Endothelial cell of umbilical vein (primary cell): ENCODE measurements at regions not wholly inside any gene's neighbourhood (a gene's known extent, or its start where the extent isn't known, plus 50 kb on each side); places are given as distances from the start of the nearest gene placed in this dataset.

Experiments used
- BruUV-seq: library from RNA; stranded (reverse); fragments of 400-500 nt; replicated peaks from 2 replicates; lab custom pipeline; 2021; lab: Mats Ljungman, UMichigan
- CTCF ChIA-PET: fragments of 300-600, 350-600 bp; sonication (Branson Sonifier 250); formaldehyde crosslinking; loops from one replicate; lab custom pipeline; 2021; ENCODE audit warnings: antibody characterized with exemption, inconsistent platforms; lab: Charles Lee
- POLR2A ChIA-PET: fragments of 300-600, 350-600 bp; sonication (Branson Sonifier 250); formaldehyde crosslinking; loops from one replicate; lab custom pipeline; 2021; ENCODE audit warnings: antibody characterized with exemption, inconsistent platforms; lab: Charles Lee
- DNase-seq: peaks from one replicate; pipeline ENCODE4 v3.0.0-alpha.2; 2011; ENCODE audit warnings: low read depth, low spot score
- FAIRE-seq: peaks from 2 replicates; lab custom pipeline; 2011; peaks lifted over from hg19 to GRCh38; lab: Jason Lieb, UNC
- H2AFZ ChIP-seq: 2 replicates; pipeline ENCODE4 v1.6.0; 2012; ENCODE audit warnings: low read depth, low read length, control low read depth, inconsistent platforms
- H3K27ac ChIP-seq: 2 replicates; pipeline ENCODE4 v1.5.1; 2011; ENCODE audit warnings: low read depth, mild to moderate bottlenecking, control low read depth, low read length, moderate library complexity; ENCODE audit not compliant: insufficient read depth
- H3K27me3 ChIP-seq, 2 experiments: 2 replicates each; pipeline versions ENCODE4 v1.6.0 to v1.6.1; 2011; ENCODE audit warnings: low read length in 2 of 2, mixed read lengths in 1 of 2; ENCODE audit not compliant: control insufficient read depth in 2 of 2, insufficient read depth in 2 of 2
- H3K36me3 ChIP-seq, 2 experiments: 2 replicates in 1 of 2; 3 replicates in 1 of 2; pipeline ENCODE4 v1.5.1; 2011; ENCODE audit warnings: low read length in 2 of 2, mild to moderate bottlenecking in 1 of 2, moderate library complexity in 1 of 2; ENCODE audit not compliant: control insufficient read depth in 2 of 2, insufficient read depth in 2 of 2; ENCODE audit errors: extremely low read depth in 1 of 2
- H3K4me1 ChIP-seq: 3 replicates; pipeline ENCODE4 v1.5.1; 2011; ENCODE audit warnings: mild to moderate bottlenecking, low read length; ENCODE audit not compliant: control insufficient read depth, insufficient read depth; ENCODE audit errors: extremely low read depth
- H3K4me2 ChIP-seq: 2 replicates; pipeline ENCODE4 v1.6.1; 2011; ENCODE audit warnings: low read length, control low read depth, mixed read lengths; ENCODE audit not compliant: insufficient read depth
- H3K4me3 ChIP-seq, 3 experiments: fragments of 200-600 bp in 1 of 3; sonication (generic), shearing (Covaris generic) in 1 of 3; replicated peaks in 1 of 3; 2 replicates each; pipeline ENCODE4 v1.5.1; 2011 to 2016; ENCODE audit warnings: control low read depth in 3 of 3, low read length in 3 of 3, mild to moderate bottlenecking in 2 of 3, inconsistent platforms in 1 of 3, low read depth in 1 of 3, moderate library complexity in 1 of 3; ENCODE audit not compliant: insufficient read depth in 1 of 3
- H3K79me2 ChIP-seq: 2 replicates; pipeline ENCODE4 v1.6.0; 2012; ENCODE audit warnings: low read length, inconsistent platforms; ENCODE audit not compliant: control insufficient read depth, insufficient read depth
- H3K9ac ChIP-seq: replicated peaks from 2 replicates; pipeline ENCODE3; 2011; ENCODE audit warnings: low read length, control low read depth; ENCODE audit not compliant: insufficient read depth; ENCODE audit errors: extremely low read depth
- H3K9me1 ChIP-seq: replicated peaks from 3 replicates; pipeline ENCODE4 v1.6.0; 2011; ENCODE audit warnings: mild to moderate bottlenecking, low read length; ENCODE audit not compliant: control insufficient read depth, insufficient read depth; ENCODE audit errors: extremely low read depth
- H3K9me3 ChIP-seq: replicated peaks from 2 replicates; pipeline ENCODE4 v1.5.1; 2012; ENCODE audit warnings: low read length, inconsistent platforms; ENCODE audit not compliant: control insufficient read depth, insufficient read depth
- H4K20me1 ChIP-seq: replicated peaks from 2 replicates; pipeline ENCODE3; 2011; ENCODE audit warnings: mild to moderate bottlenecking, low read length; ENCODE audit not compliant: control insufficient read depth, insufficient read depth; ENCODE audit errors: extremely low read depth
- EZH2 ChIP-seq: IDR thresholded peaks from 2 replicates; pipeline ENCODE4 v1.6.1; 2012; ENCODE audit warnings: borderline replicate concordance, low read depth, mild to moderate bottlenecking, moderate library complexity, low read length, inconsistent platforms; ENCODE audit not compliant: severe bottlenecking
- FOS ChIP-seq: IDR thresholded peaks from 2 replicates; pipeline ENCODE4 v1.6.1; 2011; ENCODE audit warnings: mild to moderate bottlenecking, low read length, moderate library complexity, borderline replicate concordance; ENCODE audit not compliant: insufficient read depth
- GATA2 ChIP-seq: IDR thresholded peaks from 2 replicates; pipeline ENCODE4 v1.7.0; 2011; ENCODE audit warnings: low read depth, mild to moderate bottlenecking, moderate library complexity, mixed read lengths, low read length; ENCODE audit not compliant: insufficient read length, insufficient read depth
- JUN ChIP-seq: IDR thresholded peaks from 2 replicates; pipeline ENCODE4 v1.6.1; 2011; ENCODE audit warnings: borderline replicate concordance, low read depth; ENCODE audit not compliant: insufficient read length, insufficient read depth
- MYC ChIP-seq: IDR thresholded peaks from one replicate; pipeline ENCODE4 v1.6.1; 2011; ENCODE audit warnings: mild to moderate bottlenecking, low read depth, low read length
- POLR2A ChIP-seq: IDR thresholded peaks from 2 replicates; pipeline ENCODE4 v1.6.1; 2012; ENCODE audit warnings: low read depth, mild to moderate bottlenecking, control low read depth, low read length
- POLR2AphosphoS5 ChIP-seq: IDR thresholded peaks from 2 replicates; pipeline ENCODE4 v1.6.1; 2012; ENCODE audit warnings: low read depth, mild to moderate bottlenecking, control low read depth, low read length, moderate library complexity; ENCODE audit not compliant: insufficient read depth
- dilution Hi-C: fragments of 300-500 bp; cut with MboI; formaldehyde crosslinking; loops from one replicate; pipeline ENCODE4 v1.15.0; 2019; ENCODE audit warnings: low sequenced_read_pairs; ENCODE audit not compliant: extremely low pct_ligation_motif_present
- intact Hi-C: fragments of 100-400 bp; cut with micrococcal nuclease; formaldehyde crosslinking; loops from one replicate; pipeline ENCODE4 v1.10.0; 2022
- TF ChIP-seq, protein P1 (sequence below): IDR thresholded peaks from 2 replicates; pipeline ENCODE4 v1.6.1; 2011; ENCODE audit not compliant: insufficient read depth, insufficient read length
- TF ChIP-seq, protein P2 (sequence below), 2 donors: IDR thresholded peaks; 1 replicate in 1 of 2; 2 replicates in 1 of 2; pipeline ENCODE4 v1.5.1; 2011; ENCODE audit warnings: low read length in 2 of 2, mild to moderate bottlenecking in 2 of 2, moderate library complexity in 2 of 2, control low read depth in 1 of 2, inconsistent platforms in 1 of 2, low read depth in 1 of 2; ENCODE audit not compliant: insufficient read depth in 1 of 2; ENCODE audit errors: extremely low read depth in 1 of 2

DNA sequence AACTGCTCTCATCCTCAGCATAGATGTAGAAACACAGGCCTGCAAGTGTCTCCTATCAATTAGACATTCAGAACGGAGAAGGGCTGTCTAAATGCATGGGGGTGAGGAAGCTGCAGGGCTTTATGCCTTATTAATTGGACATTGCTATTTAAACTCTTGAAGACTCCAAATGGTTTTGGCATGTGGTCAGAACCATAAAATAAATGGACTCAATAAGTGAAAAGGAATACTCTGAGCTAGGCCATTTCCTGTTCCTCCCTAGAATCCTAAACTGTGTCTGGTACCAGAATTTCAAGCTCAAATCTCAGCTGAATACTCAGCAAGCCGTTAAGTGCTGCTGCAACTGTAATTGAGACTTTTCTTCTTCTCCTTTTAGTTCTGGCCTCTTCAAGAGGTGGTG, 80.4 kb upstream of the C1orf87 start:
- H3K9me1 ChIP-seq = no peaks in the 10 kb centered on the region
- H3K79me2 ChIP-seq = no peaks in the 10 kb centered on the region
- intact Hi-C loops (loop anchor here (10.0 kb wide), 1 partner anchor 1481 kb away; no protein-coding TSS in a partner anchor), dilution Hi-C loops (no loop called here)
- ChIA-PET CTCF (interaction anchor here (0.6 to 1.1 kb wide), 3 partner anchors 12 to 1299 kb away, joined by 3 to 4 read pairs (median 3); no protein-coding TSS in a partner anchor), POLR2A (no interaction called here)
- no peak overlapping the region for H2AFZ ChIP-seq
- no peak overlapping the region for H3K4me3 ChIP-seq
- FAIRE-seq (no peak), DNase-seq (no peak)
- BruUV-seq = no TSS peak
- TF ChIP-seq GATA2 = no peak
- TF ChIP-seq POLR2AphosphoS5 = no peak
- TF ChIP-seq MYC = no peak
- no peak for TF ChIP-seq FOS
- TF ChIP-seq, protein P1, sequence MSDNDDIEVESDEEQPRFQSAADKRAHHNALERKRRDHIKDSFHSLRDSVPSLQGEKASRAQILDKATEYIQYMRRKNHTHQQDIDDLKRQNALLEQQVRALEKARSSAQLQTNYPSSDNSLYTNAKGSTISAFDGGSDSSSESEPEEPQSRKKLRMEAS = no peak
- H3K9me3 ChIP-seq = no peaks in the 10 kb centered on the region
- no peaks in the 10 kb centered on the region for H4K20me1 ChIP-seq
- H3K36me3 ChIP-seq = no peaks in the 10 kb centered on the region
- H3K9ac ChIP-seq = no peak overlapping the region
- no peak overlapping the region for H3K27ac ChIP-seq
- H3K4me2 ChIP-seq = no peak overlapping the region
- H3K27me3 ChIP-seq = no peaks in the 10 kb centered on the region
- no peaks in the 10 kb centered on the region for H3K4me1 ChIP-seq

DNA sequence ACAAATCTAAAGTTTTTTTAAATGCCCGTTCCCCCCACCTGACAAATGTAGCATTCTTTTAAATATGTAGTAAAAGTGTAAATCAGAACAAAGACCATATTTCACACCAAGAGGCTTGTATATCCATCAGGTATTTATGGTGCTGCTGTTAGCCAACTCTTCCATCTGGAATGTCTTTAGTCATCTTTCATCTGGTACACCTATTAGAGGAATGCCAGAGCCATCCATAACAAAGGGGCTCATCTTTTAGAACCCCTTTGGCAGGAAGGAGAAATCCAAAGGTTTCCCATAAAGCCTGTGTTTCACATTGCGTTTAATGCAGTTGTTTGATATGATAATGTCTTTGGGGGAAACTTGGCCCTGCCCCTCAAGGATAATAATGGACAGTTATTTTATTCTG, 79.3 kb upstream of the C1orf87 start:
- Histone ChIP-seq H3K4me3 (no peak overlapping the region), H3K9ac (no peak overlapping the region), H3K36me3 (no peaks in the 10 kb centered on the region), H3K27ac (no peak overlapping the region), H3K27me3 (no peaks in the 10 kb centered on the region), H3K4me1 (no peaks in the 10 kb centered on the region), H3K4me2 (no peak overlapping the region), H4K20me1 (no peaks in the 10 kb centered on the region), H2AFZ (no peak overlapping the region), H3K9me3 (no peaks in the 10 kb centered on the region), H3K79me2 (no peaks in the 10 kb centered on the region), H3K9me1 (no peaks in the 10 kb centered on the region)
- ChIA-PET CTCF (interaction anchor here (1.0 kb wide), 1 partner anchor 12 kb away, joined by 3 read pairs; no protein-coding TSS in a partner anchor), POLR2A (no interaction called here)
- no peak for FAIRE-seq
- TF ChIP-seq, protein P2, sequence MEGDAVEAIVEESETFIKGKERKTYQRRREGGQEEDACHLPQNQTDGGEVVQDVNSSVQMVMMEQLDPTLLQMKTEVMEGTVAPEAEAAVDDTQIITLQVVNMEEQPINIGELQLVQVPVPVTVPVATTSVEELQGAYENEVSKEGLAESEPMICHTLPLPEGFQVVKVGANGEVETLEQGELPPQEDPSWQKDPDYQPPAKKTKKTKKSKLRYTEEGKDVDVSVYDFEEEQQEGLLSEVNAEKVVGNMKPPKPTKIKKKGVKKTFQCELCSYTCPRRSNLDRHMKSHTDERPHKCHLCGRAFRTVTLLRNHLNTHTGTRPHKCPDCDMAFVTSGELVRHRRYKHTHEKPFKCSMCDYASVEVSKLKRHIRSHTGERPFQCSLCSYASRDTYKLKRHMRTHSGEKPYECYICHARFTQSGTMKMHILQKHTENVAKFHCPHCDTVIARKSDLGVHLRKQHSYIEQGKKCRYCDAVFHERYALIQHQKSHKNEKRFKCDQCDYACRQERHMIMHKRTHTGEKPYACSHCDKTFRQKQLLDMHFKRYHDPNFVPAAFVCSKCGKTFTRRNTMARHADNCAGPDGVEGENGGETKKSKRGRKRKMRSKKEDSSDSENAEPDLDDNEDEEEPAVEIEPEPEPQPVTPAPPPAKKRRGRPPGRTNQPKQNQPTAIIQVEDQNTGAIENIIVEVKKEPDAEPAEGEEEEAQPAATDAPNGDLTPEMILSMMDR (IDR thresholded peaks at IDR 0.05; ENCODE audit: extremely low read depth in 1 of 2, insufficient read depth in 1 of 2, low read depth in 1 of 2, low read length in 2 of 2) = no peak
- TF ChIP-seq FOS (no peak), MYC (no peak), POLR2A (no peak), JUN (no peak), POLR2AphosphoS5 (no peak), EZH2 (no peak), GATA2 (no peak)
- TF ChIP-seq, protein P1 = no peak
- no peak for DNase-seq
- dilution Hi-C loops = no loop called here
- intact Hi-C loops = loop anchor here (10.0 kb wide), 1 partner anchor 1482 kb away; no protein-coding TSS in a partner anchor
- no TSS peak for BruUV-seq
